ENCODE measurements at regions not wholly inside any gene's neighbourhood (a gene's known extent, or its start where the extent isn't known, plus 50 kb on each side); places are given as distances from the start of the nearest gene placed in this dataset.

DNA sequence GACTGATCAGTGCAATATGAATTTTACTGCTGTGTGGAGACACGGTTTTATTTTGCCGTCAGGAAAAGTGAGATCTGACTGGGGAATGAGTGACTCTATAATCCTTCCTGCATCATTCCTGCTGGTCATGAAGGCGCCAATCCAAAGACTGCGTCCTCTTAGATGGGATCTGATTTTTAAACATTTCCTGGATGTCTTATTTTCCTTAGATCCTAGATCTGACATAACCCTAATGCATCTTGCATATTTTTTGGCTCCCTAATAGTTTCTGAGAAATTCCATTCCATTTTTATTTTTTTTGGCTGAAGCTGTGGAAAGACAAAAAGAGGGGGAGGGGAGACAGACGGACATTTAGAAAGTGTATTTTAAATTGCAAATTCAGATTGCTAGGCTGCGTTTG, 454.9 kb upstream of the FAT1 start:
- intact Hi-C loops (cut with micrococcal nuclease), result no loop called here
- TF ChIP-seq, protein P1, sequence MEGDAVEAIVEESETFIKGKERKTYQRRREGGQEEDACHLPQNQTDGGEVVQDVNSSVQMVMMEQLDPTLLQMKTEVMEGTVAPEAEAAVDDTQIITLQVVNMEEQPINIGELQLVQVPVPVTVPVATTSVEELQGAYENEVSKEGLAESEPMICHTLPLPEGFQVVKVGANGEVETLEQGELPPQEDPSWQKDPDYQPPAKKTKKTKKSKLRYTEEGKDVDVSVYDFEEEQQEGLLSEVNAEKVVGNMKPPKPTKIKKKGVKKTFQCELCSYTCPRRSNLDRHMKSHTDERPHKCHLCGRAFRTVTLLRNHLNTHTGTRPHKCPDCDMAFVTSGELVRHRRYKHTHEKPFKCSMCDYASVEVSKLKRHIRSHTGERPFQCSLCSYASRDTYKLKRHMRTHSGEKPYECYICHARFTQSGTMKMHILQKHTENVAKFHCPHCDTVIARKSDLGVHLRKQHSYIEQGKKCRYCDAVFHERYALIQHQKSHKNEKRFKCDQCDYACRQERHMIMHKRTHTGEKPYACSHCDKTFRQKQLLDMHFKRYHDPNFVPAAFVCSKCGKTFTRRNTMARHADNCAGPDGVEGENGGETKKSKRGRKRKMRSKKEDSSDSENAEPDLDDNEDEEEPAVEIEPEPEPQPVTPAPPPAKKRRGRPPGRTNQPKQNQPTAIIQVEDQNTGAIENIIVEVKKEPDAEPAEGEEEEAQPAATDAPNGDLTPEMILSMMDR (IDR thresholded peaks at IDR 0.05), result no peak
- TF ChIP-seq EZH2 (IDR thresholded peaks at IDR 0.05; ENCODE audit: borderline replicate concordance, insufficient read depth, low read depth, low read length, poor library complexity, severe bottlenecking), result no peak
- Histone ChIP-seq H4K20me1 (ENCODE audit: control insufficient read depth, insufficient read depth, low read length, poor library complexity, severe bottlenecking) (no peaks in the 10 kb centered on the region), H3K4me2 (replicated peaks; ENCODE audit: low read depth, low read length, poor library complexity, severe bottlenecking) (no peak overlapping the region), H3K27me3 (replicated peaks in 1 of 4; ENCODE audit: control extremely low read depth in 1 of 4, control insufficient read depth in 3 of 4, insufficient read depth in 4 of 4, low read length in 3 of 4) (no peaks in the 10 kb centered on the region), H3K4me3 (ENCODE audit: control extremely low read depth in 1 of 5, extremely low read depth in 1 of 5, insufficient read depth in 1 of 5, low read depth in 2 of 5, low read length in 4 of 5) (no peak overlapping the region), H2AFZ (ENCODE audit: insufficient read depth, low read depth, low read length, poor library complexity, severe bottlenecking) (no peak overlapping the region), H3K27ac (ENCODE audit: low read length in 2 of 2) (no peak overlapping the region), H3K79me2 (ENCODE audit: control insufficient read depth, insufficient read depth, low read length) (no peaks in the 10 kb centered on the region), H3K4me1 (ENCODE audit: control insufficient read depth in 2 of 2, insufficient read depth in 2 of 2, low read length in 2 of 2) (no peaks in the 10 kb centered on the region), H3K36me3 (replicated peaks in 1 of 2; ENCODE audit: control extremely low read depth in 1 of 2, control insufficient read depth in 1 of 2, extremely low read depth in 1 of 2, insufficient read depth in 2 of 2, low read length in 1 of 2) (no peaks in the 10 kb centered on the region), H3K9me3 (ENCODE audit: control extremely low read depth in 1 of 3, control insufficient read depth in 2 of 3, insufficient read depth in 1 of 3, low read length in 2 of 3) (peaks cover 0 to 12% (median 2%) of the 10 kb centered on the region in 3 donors), H3K9ac (ENCODE audit: low read length) (no peak overlapping the region)
- Mint-ChIP-seq H3K27ac (no peak overlapping the region), H3K4me1 (no peaks in the 10 kb centered on the region), H3K27me3 (no peaks in the 10 kb centered on the region), H3K4me3 (no peak overlapping the region), H3K9me3 (ENCODE audit: insufficient read depth) (peaks cover 3% of the 10 kb centered on the region)
- DNase-seq (no peak), ATAC-seq (ENCODE audit: low read depth) (no peak)
- ChIA-PET POLR2A (no interaction called here), CTCF (no interaction called here)
- WGBS (ENCODE audit: insufficient coverage), result 100% methylated on average over 2 of the region's 6 CpGs

DNA sequence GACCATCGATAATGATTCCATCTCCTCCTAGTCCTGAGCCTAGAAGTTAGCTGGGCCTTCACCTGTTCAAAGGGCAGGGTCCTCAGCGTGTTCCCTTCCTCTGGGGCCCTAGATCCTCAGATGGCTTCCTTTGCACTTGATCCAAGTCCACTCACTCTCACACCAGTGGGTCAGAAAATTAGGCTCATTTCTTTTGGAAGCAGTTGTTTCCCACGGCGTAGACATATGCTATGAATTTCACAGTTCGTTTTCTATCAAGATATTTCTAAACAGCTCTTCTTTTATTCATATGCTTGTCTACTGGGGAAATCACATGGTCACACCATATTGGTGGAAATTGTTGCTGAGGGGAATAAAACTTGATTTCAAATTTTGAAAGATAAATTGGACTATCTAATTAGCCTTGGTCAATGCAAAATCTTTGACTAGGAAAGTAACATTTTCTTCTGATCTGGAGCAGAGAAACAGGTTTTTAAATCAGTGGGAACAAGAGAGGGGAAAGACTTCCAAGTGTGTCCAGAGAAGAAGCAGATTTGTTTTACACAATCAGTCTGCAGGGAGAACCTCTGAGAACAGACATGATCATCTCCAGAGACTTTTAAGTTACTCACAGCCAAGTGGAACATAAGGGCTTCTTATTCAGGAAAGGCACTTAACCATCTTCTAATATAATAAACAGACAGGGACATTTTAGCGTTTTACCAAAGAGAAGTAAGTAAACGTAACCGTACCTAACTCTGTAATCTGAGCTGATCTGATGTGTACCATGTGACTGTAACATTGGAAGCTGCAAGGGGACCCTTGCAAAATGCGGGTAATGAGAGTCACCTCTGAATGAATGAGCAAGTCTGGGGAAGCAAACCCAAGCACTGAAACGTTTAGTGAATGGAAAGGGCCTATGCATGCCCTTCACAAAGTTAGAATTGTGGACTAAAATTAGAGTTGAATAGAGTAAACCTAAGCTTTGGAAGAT, 455.7 kb upstream of the FAT1 start:
- ATAC-seq (ENCODE audit: low read depth), result no peak
- POLR2A ChIA-PET, result no interaction called here
- Histone ChIP-seq H3K4me2 (replicated peaks; ENCODE audit: low read depth, low read length, poor library complexity, severe bottlenecking) (no peak overlapping the region), H4K20me1 (ENCODE audit: control insufficient read depth, insufficient read depth, low read length, poor library complexity, severe bottlenecking) (no peaks in the 10 kb centered on the region), H3K79me2 (ENCODE audit: control insufficient read depth, insufficient read depth, low read length) (no peaks in the 10 kb centered on the region), H3K4me3 (ENCODE audit: control extremely low read depth in 1 of 5, extremely low read depth in 1 of 5, insufficient read depth in 1 of 5, low read depth in 2 of 5, low read length in 4 of 5) (no peak overlapping the region), H3K36me3 (replicated peaks in 1 of 2; ENCODE audit: control extremely low read depth in 1 of 2, control insufficient read depth in 1 of 2, extremely low read depth in 1 of 2, insufficient read depth in 2 of 2, low read length in 1 of 2) (no peaks in the 10 kb centered on the region), H3K9me3 (ENCODE audit: control extremely low read depth in 1 of 3, control insufficient read depth in 2 of 3, insufficient read depth in 1 of 3, low read length in 2 of 3) (peaks cover 0 to 12% (median 2%) of the 10 kb centered on the region in 3 donors), H3K27ac (ENCODE audit: low read length in 2 of 2) (no peak overlapping the region), H3K4me1 (ENCODE audit: control insufficient read depth in 2 of 2, insufficient read depth in 2 of 2, low read length in 2 of 2) (no peaks in the 10 kb centered on the region), H3K27me3 (replicated peaks in 1 of 4; ENCODE audit: control extremely low read depth in 1 of 4, control insufficient read depth in 3 of 4, insufficient read depth in 4 of 4, low read length in 3 of 4) (no peaks in the 10 kb centered on the region), H2AFZ (ENCODE audit: insufficient read depth, low read depth, low read length, poor library complexity, severe bottlenecking) (no peak overlapping the region), H3K9ac (ENCODE audit: low read length) (no peak overlapping the region)
- intact Hi-C loops (cut with micrococcal nuclease), result no loop called here
- no peak overlapping the region for H3K4me3 Mint-ChIP-seq
- H3K4me1 Mint-ChIP-seq, result no peaks in the 10 kb centered on the region
- 57% methylated on average over 7 of the region's 10 CpGs for WGBS (ENCODE audit: insufficient coverage)
- CTCF ChIA-PET, result no interaction called here
- no peak for TF ChIP-seq EZH2 (IDR thresholded peaks at IDR 0.05; ENCODE audit: borderline replicate concordance, insufficient read depth, low read depth, low read length, poor library complexity, severe bottlenecking)
- TF ChIP-seq, protein P1 (IDR thresholded peaks at IDR 0.05), result no peak
- H3K27ac Mint-ChIP-seq, result no peak overlapping the region
- DNase-seq, result no peak
- H3K27me3 Mint-ChIP-seq, result no peaks in the 10 kb centered on the region
- H3K9me3 Mint-ChIP-seq (ENCODE audit: insufficient read depth), result peaks cover 3% of the 10 kb centered on the region

Measured in B cell (primary cell).